ENCODE measurements at regions not wholly inside any gene's neighbourhood (a gene's known extent, or its start where the extent isn't known, plus 50 kb on each side); places are given as distances from the start of the nearest gene placed in this dataset.
A peak's percentile ranks its signal among the peaks of the same experiment; 100 is the strongest.

GRCh38 chr4:68751138-68751537, 64.7 kb upstream of the UGT2B10 start:
- DNase-seq (no peak), ATAC-seq (peak; percentile 3)
- Histone ChIP-seq H3K4me3 (no peak overlapping the region), H3K9me3 (no peaks in the 10 kb centered on the region), H3K36me3 (ENCODE audit: low read depth) (no peaks in the 10 kb centered on the region), H3K4me1 (ENCODE audit: low read depth) (no peaks in the 10 kb centered on the region)
- intact Hi-C loops (cut with DNase I, micrococcal nuclease), result no loop called here
- no peak for TF ChIP-seq CTCF (IDR thresholded peaks at IDR 0.05)

GRCh38 chr4:68765876-68766275, 49.9 kb upstream of the UGT2B10 start:
- ATAC-seq (no peak), DNase-seq (no peak)
- H3K4me1 ChIP-seq (ENCODE audit: low read depth), result no peaks in the 10 kb centered on the region
- H3K9me3 ChIP-seq, result no peaks in the 10 kb centered on the region
- no peak for TF ChIP-seq CTCF (IDR thresholded peaks at IDR 0.05)
- H3K4me3 ChIP-seq, result no peak overlapping the region
- H3K36me3 ChIP-seq (ENCODE audit: low read depth), result no peaks in the 10 kb centered on the region
- intact Hi-C loops (cut with DNase I, micrococcal nuclease), result no loop called here

Data from mucosa of descending colon (tissue), 3 donors.